ENCODE measurements at regions not wholly inside any gene's neighbourhood (a gene's known extent, or its start where the extent isn't known, plus 50 kb on each side); places are given as distances from the start of the nearest gene placed in this dataset.

DNA sequence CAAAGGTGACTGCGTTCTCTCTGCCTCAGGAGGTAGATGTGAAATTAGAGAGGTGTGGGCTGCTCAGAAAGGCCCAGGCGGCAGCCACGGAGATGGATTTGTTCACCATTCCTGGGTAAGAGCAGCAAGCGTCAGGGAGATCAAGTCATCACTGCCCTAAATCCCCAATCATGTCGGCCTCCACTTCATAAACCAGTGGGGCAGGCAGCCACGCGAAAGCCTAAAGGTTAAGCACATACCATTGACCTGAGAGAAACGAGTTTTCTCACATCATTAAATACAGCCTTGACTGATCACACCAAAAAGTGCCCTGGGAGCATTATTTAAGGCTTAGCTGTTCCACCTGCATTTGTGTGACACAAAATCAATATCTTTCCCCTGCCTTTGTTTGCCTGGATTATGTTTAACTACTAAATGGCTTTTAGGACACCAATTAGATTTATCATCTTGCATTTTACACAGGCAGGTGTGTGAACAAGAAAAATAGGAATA lies 50.7 kb upstream of the FOXB1 start (continued):
- TF ChIP-seq, protein P1, sequence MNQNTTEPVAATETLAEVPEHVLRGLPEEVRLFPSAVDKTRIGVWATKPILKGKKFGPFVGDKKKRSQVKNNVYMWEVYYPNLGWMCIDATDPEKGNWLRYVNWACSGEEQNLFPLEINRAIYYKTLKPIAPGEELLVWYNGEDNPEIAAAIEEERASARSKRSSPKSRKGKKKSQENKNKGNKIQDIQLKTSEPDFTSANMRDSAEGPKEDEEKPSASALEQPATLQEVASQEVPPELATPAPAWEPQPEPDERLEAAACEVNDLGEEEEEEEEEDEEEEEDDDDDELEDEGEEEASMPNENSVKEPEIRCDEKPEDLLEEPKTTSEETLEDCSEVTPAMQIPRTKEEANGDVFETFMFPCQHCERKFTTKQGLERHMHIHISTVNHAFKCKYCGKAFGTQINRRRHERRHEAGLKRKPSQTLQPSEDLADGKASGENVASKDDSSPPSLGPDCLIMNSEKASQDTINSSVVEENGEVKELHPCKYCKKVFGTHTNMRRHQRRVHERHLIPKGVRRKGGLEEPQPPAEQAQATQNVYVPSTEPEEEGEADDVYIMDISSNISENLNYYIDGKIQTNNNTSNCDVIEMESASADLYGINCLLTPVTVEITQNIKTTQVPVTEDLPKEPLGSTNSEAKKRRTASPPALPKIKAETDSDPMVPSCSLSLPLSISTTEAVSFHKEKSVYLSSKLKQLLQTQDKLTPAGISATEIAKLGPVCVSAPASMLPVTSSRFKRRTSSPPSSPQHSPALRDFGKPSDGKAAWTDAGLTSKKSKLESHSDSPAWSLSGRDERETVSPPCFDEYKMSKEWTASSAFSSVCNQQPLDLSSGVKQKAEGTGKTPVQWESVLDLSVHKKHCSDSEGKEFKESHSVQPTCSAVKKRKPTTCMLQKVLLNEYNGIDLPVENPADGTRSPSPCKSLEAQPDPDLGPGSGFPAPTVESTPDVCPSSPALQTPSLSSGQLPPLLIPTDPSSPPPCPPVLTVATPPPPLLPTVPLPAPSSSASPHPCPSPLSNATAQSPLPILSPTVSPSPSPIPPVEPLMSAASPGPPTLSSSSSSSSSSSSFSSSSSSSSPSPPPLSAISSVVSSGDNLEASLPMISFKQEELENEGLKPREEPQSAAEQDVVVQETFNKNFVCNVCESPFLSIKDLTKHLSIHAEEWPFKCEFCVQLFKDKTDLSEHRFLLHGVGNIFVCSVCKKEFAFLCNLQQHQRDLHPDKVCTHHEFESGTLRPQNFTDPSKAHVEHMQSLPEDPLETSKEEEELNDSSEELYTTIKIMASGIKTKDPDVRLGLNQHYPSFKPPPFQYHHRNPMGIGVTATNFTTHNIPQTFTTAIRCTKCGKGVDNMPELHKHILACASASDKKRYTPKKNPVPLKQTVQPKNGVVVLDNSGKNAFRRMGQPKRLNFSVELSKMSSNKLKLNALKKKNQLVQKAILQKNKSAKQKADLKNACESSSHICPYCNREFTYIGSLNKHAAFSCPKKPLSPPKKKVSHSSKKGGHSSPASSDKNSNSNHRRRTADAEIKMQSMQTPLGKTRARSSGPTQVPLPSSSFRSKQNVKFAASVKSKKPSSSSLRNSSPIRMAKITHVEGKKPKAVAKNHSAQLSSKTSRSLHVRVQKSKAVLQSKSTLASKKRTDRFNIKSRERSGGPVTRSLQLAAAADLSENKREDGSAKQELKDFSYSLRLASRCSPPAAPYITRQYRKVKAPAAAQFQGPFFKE (tag by site-specific recombination; IDR thresholded peaks at IDR 0.05; ENCODE audit: borderline replicate concordance) = no peak
- no peak for TF ChIP-seq MYNN (tag by site-specific recombination; IDR thresholded peaks at IDR 0.05; ENCODE audit: borderline replicate concordance)
- TF ChIP-seq ZNF157 (tag by site-specific recombination; IDR thresholded peaks at IDR 0.05) = no peak
- TF ChIP-seq, protein P2, sequence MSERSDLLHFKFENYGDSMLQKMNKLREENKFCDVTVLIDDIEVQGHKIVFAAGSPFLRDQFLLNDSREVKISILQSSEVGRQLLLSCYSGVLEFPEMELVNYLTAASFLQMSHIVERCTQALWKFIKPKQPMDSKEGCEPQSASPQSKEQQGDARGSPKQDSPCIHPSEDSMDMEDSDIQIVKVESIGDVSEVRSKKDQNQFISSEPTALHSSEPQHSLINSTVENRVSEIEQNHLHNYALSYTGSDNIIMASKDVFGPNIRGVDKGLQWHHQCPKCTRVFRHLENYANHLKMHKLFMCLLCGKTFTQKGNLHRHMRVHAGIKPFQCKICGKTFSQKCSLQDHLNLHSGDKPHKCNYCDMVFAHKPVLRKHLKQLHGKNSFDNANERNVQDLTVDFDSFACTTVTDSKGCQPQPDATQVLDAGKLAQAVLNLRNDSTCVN (tag by site-specific recombination; optimal IDR thresholded peaks at IDR 0.05) = peak; percentile 20
- peak; percentile 63 for TF ChIP-seq ZNF335 (tag by site-specific recombination; conservative IDR thresholded peaks at IDR 0.05)
- TF ChIP-seq, protein P3, sequence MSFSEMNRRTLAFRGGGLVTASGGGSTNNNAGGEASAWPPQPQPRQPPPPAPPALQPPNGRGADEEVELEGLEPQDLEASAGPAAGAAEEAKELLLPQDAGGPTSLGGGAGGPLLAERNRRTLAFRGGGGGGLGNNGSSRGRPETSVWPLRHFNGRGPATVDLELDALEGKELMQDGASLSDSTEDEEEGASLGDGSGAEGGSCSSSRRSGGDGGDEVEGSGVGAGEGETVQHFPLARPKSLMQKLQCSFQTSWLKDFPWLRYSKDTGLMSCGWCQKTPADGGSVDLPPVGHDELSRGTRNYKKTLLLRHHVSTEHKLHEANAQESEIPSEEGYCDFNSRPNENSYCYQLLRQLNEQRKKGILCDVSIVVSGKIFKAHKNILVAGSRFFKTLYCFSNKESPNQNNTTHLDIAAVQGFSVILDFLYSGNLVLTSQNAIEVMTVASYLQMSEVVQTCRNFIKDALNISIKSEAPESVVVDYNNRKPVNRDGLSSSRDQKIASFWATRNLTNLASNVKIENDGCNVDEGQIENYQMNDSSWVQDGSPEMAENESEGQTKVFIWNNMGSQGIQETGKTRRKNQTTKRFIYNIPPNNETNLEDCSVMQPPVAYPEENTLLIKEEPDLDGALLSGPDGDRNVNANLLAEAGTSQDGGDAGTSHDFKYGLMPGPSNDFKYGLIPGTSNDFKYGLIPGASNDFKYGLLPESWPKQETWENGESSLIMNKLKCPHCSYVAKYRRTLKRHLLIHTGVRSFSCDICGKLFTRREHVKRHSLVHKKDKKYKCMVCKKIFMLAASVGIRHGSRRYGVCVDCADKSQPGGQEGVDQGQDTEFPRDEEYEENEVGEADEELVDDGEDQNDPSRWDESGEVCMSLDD (tag by site-specific recombination; IDR thresholded peaks at IDR 0.05) = 0 out of 2 replicates have a peak, but pooled peaks have one; percentile 35
- no peak for TF ChIP-seq ZNF280D (tag by site-specific recombination; IDR thresholded peaks at IDR 0.05)
- TF ChIP-seq ZNF174 (tag by site-specific recombination; IDR thresholded peaks at IDR 0.05) = peak; percentile 82; the same call in 1 of the 2 replicates
- TF ChIP-seq, protein P4, sequence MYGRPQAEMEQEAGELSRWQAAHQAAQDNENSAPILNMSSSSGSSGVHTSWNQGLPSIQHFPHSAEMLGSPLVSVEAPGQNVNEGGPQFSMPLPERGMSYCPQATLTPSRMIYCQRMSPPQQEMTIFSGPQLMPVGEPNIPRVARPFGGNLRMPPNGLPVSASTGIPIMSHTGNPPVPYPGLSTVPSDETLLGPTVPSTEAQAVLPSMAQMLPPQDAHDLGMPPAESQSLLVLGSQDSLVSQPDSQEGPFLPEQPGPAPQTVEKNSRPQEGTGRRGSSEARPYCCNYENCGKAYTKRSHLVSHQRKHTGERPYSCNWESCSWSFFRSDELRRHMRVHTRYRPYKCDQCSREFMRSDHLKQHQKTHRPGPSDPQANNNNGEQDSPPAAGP (tag by site-specific recombination; IDR thresholded peaks at IDR 0.05) = peak; percentile 92
- TF ChIP-seq ZFHX2 (tag by site-specific recombination; conservative IDR thresholded peaks at IDR 0.05) = no peak
- TF ChIP-seq, protein P5, sequence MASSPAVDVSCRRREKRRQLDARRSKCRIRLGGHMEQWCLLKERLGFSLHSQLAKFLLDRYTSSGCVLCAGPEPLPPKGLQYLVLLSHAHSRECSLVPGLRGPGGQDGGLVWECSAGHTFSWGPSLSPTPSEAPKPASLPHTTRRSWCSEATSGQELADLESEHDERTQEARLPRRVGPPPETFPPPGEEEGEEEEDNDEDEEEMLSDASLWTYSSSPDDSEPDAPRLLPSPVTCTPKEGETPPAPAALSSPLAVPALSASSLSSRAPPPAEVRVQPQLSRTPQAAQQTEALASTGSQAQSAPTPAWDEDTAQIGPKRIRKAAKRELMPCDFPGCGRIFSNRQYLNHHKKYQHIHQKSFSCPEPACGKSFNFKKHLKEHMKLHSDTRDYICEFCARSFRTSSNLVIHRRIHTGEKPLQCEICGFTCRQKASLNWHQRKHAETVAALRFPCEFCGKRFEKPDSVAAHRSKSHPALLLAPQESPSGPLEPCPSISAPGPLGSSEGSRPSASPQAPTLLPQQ (tag by site-specific recombination; IDR thresholded peaks at IDR 0.05) = 0 out of 2 replicates have a peak, but pooled peaks have one; percentile 33
- TF ChIP-seq ZNF239 (tag by site-specific recombination; IDR thresholded peaks at IDR 0.05) = peak; percentile 89; the same call in 1 of the 2 replicates
- TF ChIP-seq ZBTB17 (tag by site-specific recombination; IDR thresholded peaks at IDR 0.05) = peak; percentile 73
- 0 out of 2 replicates have a peak, but pooled peaks have one; percentile 10 for TF ChIP-seq ZNF426 (tag by site-specific recombination; IDR thresholded peaks at IDR 0.05)
- TF ChIP-seq ZNF776 (tag by site-specific recombination; IDR thresholded peaks at IDR 0.05; ENCODE audit: borderline replicate concordance) = peak; percentile 86; the same call in 1 of the 2 replicates
- TF ChIP-seq ZSCAN4 (tag by site-specific recombination; IDR thresholded peaks at IDR 0.05) = peak; percentile 39
- TF ChIP-seq FEZF1 (tag by site-specific recombination; IDR thresholded peaks at IDR 0.05) = peak; percentile 100
- peak; percentile 87 for TF ChIP-seq ZNF324 (tag by site-specific recombination; IDR thresholded peaks at IDR 0.05)
- TF ChIP-seq, protein P6, sequence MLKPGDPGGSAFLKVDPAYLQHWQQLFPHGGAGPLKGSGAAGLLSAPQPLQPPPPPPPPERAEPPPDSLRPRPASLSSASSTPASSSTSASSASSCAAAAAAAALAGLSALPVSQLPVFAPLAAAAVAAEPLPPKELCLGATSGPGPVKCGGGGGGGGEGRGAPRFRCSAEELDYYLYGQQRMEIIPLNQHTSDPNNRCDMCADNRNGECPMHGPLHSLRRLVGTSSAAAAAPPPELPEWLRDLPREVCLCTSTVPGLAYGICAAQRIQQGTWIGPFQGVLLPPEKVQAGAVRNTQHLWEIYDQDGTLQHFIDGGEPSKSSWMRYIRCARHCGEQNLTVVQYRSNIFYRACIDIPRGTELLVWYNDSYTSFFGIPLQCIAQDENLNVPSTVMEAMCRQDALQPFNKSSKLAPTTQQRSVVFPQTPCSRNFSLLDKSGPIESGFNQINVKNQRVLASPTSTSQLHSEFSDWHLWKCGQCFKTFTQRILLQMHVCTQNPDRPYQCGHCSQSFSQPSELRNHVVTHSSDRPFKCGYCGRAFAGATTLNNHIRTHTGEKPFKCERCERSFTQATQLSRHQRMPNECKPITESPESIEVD (tag by site-specific recombination; IDR thresholded peaks at IDR 0.05) = peak; percentile 99
- TF ChIP-seq ZNF341 (tag by site-specific recombination; IDR thresholded peaks at IDR 0.05; ENCODE audit: low read depth) = peak; percentile 75
